GM18858 (cell line): ENCODE measurements at regions not wholly inside any gene's neighbourhood (a gene's known extent, or its start where the extent isn't known, plus 50 kb on each side); places are given as distances from the start of the nearest gene placed in this dataset.

ENCODE experiments used
- ATAC-seq: cut with Tn5 transposase; IDR thresholded peaks from one replicate; pipeline ENCODE4 v1.9.1; 2021; ENCODE audit not compliant: unreplicated experiment

DNA sequence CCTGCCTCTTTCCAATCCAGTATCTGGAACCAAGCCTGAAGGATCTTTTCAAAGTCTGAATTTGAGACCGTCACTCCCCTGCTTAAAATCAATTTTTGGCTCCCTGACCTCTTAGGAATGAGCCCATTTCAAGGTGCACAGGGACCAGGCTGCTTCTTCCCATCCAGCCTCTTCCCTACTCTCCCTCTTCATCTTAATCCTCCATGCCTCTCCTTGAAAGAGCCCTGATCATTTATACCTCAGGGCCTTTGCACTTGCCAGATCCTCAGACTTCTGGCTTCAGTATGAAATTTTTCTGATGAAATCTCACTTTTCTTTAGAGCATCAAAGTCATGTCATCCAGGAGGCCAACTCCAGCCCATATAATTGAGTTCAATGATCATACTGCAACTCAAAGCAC, 399.5 kb upstream of the CELF2 start:
- no peak for ATAC-seq

GRCh38 chr10:10623958-10624566, 393.6 kb upstream of the CELF2 start:
- no peak for ATAC-seq

- ATAC-seq: no peak
These were observed 393.1 kb upstream of the CELF2 start for GRCh38 chr10:10624567-10624962.

- no peak for ATAC-seq
These were observed 392.2 kb upstream of the CELF2 start for GRCh38 chr10:10625491-10625890.

DNA sequence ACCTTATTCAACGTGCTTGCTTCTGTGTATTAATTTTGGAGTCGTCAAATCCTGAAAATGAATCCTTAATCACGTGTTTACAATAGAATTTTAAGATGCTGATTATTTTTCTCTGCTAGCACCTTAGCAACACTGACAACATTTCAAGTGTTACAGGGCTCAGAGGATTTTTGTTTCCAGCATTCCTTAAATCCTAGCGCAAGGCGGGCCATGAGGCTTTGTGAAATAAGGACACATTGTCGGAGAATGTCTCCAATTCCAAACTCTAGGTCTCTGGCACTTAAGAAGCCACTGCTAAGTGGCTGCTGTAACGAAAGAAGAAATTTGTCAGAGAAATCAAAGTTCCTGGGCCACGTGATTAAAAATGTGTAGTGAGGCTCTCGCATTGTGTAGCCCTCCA, 390.9 kb upstream of the CELF2 start:
- no peak for ATAC-seq

DNA sequence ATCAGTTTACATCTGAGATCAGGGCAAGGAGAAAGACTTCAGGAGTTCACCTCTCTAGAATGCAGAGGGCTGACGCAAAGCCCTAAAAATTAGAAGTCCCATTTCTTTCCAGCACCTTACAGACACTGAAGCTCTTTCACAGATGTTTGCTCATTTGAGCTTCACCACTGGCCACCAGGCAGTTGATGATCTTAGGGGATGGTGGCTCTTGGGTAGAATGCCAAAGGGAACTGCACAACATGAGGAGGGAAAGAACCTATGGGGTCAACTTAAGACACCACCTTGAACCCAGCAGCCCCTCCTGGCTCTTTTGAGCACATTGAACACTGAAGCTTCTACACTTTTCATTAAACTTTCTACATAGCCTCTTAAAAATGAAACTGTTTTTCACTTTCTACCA, 390.3 kb upstream of the CELF2 start:
- no peak for ATAC-seq

DNA sequence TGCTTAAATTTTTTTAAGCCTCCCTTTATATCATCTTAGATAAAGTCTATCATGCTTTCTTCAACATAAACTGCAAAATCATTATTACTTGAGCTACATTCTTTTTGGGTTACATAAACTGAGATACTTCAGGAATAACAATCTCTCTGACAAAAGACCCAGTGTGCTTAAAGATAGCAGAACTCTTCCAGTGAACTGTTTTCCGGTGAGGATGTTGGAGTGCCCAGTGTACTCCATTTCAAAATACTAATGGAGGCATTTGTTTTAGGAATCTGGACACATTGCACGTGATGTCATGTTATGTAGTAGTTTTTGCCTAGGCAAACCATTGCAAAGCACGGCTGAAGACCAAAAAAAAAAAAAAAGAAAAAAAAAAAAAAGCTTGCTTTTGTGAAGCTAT, 388.2 kb upstream of the CELF2 start:
- ATAC-seq: no peak

DNA sequence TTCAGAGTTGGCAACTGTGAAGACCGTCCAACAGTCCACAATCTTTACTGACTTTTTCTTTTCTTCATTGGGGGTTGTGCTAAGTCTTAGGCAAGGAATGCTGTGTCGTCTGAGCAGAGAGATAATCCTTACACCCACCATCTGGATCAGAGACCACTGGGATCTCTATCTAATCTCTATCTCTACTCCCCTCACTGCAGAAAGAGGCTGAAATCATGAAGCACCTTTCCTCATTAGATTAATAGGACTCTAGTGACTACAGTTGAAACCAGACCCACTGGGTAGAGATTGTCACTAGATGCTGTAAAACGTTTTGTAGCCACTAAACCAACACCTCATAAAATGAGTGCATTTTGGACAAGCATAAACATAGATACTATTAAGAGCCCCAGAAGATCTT, 387.4 kb upstream of the CELF2 start:
- ATAC-seq: no peak

GRCh38 chr10:10630782-10631181, 386.9 kb upstream of the CELF2 start:
- ATAC-seq: no peak

- ATAC-seq: no peak
These were observed 375.5 kb upstream of the CELF2 start for GRCh38 chr10:10642189-10642588.

DNA sequence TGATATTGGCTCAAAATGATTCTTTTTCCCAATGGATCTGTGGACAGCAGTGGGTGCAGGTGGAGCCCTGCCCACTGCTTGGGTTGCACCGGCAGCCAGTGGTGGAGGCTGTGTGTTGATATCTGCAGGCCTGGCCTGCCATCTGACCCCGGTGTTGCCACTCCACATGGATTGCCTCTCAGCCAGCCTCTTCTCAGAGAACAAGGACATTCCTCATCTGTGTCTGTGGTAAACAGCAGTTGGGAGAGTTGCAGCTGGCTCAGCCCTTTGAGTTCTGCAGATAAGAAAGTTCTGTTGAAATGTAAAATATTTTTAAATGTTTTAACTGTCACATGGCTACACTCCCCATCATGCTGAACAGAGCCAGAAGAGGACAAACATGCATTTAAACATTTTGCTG, 374.9 kb upstream of the CELF2 start:
- ATAC-seq: no peak

- no peak for ATAC-seq
These were observed 373.5 kb upstream of the CELF2 start for GRCh38 chr10:10644008-10644646.

- ATAC-seq: no peak
These were observed 372.8 kb upstream of the CELF2 start for GRCh38 chr10:10644676-10645385.

DNA sequence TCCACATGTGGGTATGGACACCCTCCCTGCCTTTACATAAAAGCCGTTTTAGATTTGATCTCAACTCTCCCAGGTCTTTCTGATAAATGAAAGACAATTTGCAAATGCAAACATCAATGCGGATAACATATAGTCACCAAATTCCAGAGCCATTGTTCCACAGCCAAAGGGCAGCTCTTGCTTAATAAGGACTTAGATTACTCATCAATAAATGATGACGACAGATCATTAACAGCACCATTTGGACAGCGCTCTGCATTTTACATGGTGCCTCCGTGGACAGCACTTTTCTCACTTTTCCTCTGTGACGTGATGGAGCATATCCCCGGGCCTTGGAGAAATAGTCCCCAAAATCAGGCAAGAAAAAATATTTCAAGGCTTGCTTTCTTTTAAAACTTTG, 370.3 kb upstream of the CELF2 start:
- no peak for ATAC-seq

GRCh38 chr10:10657139-10657760, 360.4 kb upstream of the CELF2 start:
- ATAC-seq: no peak

GRCh38 chr10:10658172-10658785, 359.4 kb upstream of the CELF2 start:
- ATAC-seq: no peak

DNA sequence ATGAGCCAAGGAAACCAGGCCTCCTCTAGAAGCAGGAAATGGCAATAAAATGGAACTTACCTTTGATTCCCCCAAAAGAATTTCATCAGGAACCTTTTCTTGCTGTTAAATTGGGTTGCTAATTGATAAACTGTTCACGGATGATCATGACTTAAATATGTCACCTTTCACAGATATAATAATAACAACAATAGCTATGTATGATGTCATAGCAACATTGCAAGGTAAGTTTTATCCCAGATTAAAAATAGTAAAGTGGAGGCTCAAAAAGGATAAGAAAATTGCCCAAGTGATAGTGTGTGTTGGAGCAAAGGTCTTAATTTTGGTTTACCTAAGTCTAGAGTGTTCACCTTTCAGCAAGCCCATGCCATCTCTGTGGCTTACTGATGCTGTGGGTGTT, 357.6 kb upstream of the CELF2 start:
- ATAC-seq: no peak

DNA sequence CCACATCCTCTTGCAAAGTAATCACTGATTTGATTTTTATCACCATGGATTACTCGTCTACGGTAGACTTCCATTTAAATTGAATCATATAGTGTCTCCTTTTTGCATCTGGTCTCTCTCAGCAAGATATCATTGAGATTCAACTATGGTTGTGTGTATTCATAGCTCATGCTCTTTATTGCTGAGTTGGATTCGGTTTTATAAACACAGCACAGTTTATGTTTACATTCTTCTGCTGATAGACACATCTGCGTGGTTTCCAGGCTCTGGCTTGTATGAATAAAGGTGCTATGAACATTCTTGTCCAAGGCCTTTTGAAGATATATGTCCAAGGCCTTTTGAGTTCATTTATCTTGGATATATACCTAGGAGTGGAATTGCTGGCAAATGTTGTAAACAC, 356.5 kb upstream of the CELF2 start:
- no peak for ATAC-seq

DNA sequence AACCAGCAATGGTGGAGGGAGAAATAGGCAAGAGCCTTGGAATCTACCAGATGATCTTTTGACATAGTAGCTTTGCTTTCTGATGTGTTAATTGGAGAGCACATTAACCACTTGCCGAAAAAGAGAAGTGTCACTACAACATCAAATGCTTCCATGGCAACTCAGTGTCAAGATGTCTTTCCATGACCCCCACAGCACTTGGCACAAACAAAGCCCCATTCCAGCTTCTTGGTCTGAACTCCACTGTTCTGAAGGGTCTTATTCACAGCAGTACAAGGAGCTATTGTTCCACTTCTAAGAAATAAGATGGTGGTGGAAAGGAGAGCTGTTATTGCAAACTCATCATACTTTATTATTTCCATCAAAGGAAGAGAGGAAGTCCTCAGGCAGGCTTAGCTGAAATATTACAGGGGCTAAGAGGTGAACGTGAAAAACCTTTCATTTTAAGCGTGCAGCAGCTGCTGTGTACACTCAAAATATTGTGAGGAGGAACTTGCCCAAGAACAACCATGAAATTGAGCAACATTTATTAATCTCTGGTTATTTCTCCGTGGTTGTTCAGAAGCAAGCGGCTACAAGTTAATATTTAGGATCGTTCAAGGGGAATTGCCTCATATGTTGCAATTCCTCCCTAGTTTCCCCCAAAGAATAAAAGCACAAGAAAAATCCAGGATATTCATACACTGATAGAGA, 354.8 kb upstream of the CELF2 start:
- ATAC-seq: no peak

DNA sequence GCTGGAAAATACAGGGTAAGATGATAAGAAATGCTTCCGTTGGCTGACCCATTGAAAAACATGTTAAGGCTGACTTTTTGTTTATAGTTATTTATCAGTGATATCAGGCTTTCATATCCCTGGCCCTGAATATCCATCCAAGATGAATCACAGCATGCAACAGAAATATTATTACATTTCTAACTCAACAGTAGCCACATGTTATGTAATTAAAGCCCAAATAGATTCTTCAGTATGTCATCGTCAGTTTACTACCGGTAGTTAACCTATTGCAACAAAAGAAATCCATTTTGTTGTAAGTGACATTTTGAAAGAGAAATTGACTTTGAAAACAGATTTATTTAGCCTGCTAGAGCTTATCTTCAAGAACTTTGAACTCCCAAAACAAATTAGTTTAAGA, 354.1 kb upstream of the CELF2 start:
- ATAC-seq: no peak

DNA sequence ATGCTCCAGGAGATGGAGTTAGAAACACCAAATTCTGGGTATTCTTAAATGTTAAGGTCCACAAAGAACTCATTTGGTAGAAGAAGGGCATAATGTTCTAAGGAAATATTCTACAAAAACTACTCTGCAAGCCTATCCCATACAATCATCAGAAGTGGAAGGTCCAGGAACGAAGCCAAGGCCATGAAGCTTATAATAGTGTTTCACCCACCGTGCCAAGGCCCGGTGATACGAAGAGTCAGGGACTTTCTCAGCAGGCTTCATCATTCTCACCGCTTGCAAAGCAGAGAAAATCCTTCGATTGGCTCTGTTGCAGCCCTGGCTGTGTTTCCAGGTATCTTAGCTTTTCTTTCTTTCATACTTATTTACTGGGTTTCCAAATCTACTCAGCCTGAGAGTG, 351.9 kb upstream of the CELF2 start:
- ATAC-seq: no peak
